ENCODE measurements at regions not wholly inside any gene's neighbourhood (a gene's known extent, or its start where the extent isn't known, plus 50 kb on each side); places are given as distances from the start of the nearest gene placed in this dataset.

DNA sequence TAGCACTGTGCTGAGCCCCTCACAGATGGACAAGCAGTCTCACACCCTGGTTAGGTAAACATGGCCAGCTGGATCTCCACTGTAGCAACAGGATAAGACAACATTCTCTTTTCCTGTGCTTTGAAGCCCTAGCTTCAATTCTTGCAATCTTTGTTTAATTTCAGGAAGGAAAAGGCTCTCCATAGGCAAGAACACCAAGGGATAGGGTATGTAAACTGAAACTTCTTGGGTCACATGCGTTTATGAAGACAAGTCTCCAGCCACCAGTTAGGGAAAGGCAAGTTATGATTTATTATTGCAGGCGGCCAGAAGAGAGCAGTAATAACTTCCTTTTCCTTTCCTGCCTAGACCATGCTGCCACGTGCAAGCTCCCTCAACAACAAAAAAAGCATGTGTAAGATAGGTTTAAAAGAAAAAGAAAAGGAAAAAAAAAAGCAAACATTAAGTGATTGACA is 50.1 kb upstream of the POU5F2 start:
- no peak for DNase-seq (ENCODE audit: low read depth, low spot score)
- no peak overlapping the region for H3K4me3 ChIP-seq (ENCODE audit: low read depth in 2 of 2, low read length in 2 of 2)
- no peak for ATAC-seq
- H3K27me3 ChIP-seq (ENCODE audit: control insufficient read depth, insufficient read depth, low read length): no peaks in the 10 kb centered on the region
- intact Hi-C loops (cut with micrococcal nuclease; ENCODE audit: unreplicated experiment) (no loop called here), in situ Hi-C loops (cut with HindIII; ENCODE audit: low pct_unique_long_range_greater_than_20kb, low sequenced_read_pairs) (no loop called here)
- H3K27ac ChIP-seq (ENCODE audit: low read length): no peak overlapping the region
- POLR2A ChIA-PET: interaction anchor here (0.7 kb wide), 1 partner anchor 83 kb away, joined by 3 read pairs; no protein-coding TSS in a partner anchor
- no peaks in the 10 kb centered on the region for H3K36me3 ChIP-seq (ENCODE audit: control insufficient read depth, insufficient read depth, low read length)
- no TSS peak for BruUV-seq (replicated peaks)
- no peaks in the 10 kb centered on the region for H3K4me1 ChIP-seq (ENCODE audit: control insufficient read depth, insufficient read depth, low read length)
- H3K9me3 ChIP-seq (ENCODE audit: control insufficient read depth, insufficient read depth, low read depth, low read length): no peaks in the 10 kb centered on the region
- CTCF ChIA-PET: no interaction called here
- TF ChIP-seq CTCF (IDR thresholded peaks at IDR 0.05) (no peak; the same call in 1 of the 2 replicates), REST (IDR thresholded peaks at IDR 0.05; ENCODE audit: insufficient read depth in 1 of 2, low read depth in 2 of 2, low read length in 1 of 2) (no peak), POLR2AphosphoS5 (IDR thresholded peaks at IDR 0.05; ENCODE audit: low read depth, low read length) (no peak), SIN3A (IDR thresholded peaks at IDR 0.05; ENCODE audit: borderline replicate concordance, insufficient read depth, low read depth, low read length) (no peak), TCF7L2 (IDR thresholded peaks at IDR 0.05; ENCODE audit: low read depth, low read length) (no peak)

All from Panc1 (cell line).